ENCODE measurements at regions not wholly inside any gene's neighbourhood (a gene's known extent, or its start where the extent isn't known, plus 50 kb on each side); places are given as distances from the start of the nearest gene placed in this dataset.

DNA sequence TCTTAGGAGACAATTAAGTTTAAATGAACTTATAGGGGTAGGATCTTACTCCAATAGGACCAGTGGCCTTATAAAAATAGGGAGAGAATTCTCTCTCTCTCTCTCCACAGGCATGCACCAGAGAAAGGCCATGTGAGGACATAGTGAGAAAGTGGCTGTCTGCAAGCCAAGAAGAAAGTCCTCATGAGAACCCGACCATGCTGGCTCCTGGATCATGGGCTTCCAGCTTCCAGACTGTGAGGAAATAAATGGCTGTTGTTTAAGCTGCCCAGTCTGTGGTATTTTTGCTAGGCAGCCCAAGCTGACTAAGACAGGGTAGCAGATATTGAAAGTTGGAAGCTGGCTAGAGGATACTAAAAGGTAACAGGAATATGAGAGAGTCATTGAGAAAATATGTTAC lies 454.0 kb downstream of the NBAS start:
- no peak overlapping the region for H3K4me2 ChIP-seq (ENCODE audit: low read length)
- no peak overlapping the region for H3K4me3 ChIP-seq (ENCODE audit: low read length)
- no peaks in the 10 kb centered on the region for H3K79me2 ChIP-seq (ENCODE audit: control insufficient read depth, low read length)
- no peaks in the 10 kb centered on the region for H3K4me1 ChIP-seq (ENCODE audit: control insufficient read depth, low read length)
- no peaks in the 10 kb centered on the region for H3F3A ChIP-seq (ENCODE audit: control insufficient read depth, insufficient read depth)
- no peaks in the 10 kb centered on the region for H3K9me2 ChIP-seq (replicated peaks; ENCODE audit: control insufficient read depth, low read length)
- H3K27ac ChIP-seq (ENCODE audit: low read depth, low read length) = no peak overlapping the region
- TF ChIP-seq CTCF (IDR thresholded peaks at IDR 0.05; ENCODE audit: low read depth, low read length, poor library complexity, severe bottlenecking) (no peak), EZH2phosphoT487 (IDR thresholded peaks at IDR 0.05; ENCODE audit: borderline replicate concordance, low read length) (no peak)
- H3K9me3 ChIP-seq (ENCODE audit: control insufficient read depth, insufficient read depth, low read length) = peaks cover 3% of the 10 kb centered on the region; the same call in 1 of the 2 replicates
- no peaks in the 10 kb centered on the region for H3K27me3 ChIP-seq (ENCODE audit: control insufficient read depth, low read length)
- no peaks in the 10 kb centered on the region for H4K20me1 ChIP-seq (ENCODE audit: control insufficient read depth, insufficient read depth, low read depth, low read length)
- H3K36me3 ChIP-seq (ENCODE audit: control insufficient read depth, low read length) = no peaks in the 10 kb centered on the region

DNA sequence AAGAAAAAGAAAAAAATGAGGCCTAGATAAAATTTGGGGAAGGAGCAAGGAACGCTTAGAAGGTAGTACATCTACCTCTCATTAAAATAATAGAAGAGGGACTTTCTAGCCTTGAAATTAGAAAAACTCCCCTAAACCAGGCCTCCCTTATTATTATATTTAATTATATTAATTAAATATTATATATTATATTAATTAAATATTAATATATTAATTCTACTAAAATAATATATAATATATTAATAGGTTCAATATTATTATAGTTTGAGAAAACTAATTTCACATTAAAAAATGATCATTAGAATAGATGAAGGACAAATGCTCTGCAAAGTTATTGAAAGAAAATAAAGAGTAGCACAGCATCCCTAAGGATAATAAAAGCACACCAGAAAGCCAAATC lies 449.4 kb downstream of the NBAS start:
- H3K9me3 ChIP-seq (ENCODE audit: control insufficient read depth, insufficient read depth, low read length) = peaks cover 6% of the 10 kb centered on the region; the same call in 1 of the 2 replicates
- H3K9me2 ChIP-seq (replicated peaks; ENCODE audit: control insufficient read depth, low read length) = no peaks in the 10 kb centered on the region
- no peaks in the 10 kb centered on the region for H3K36me3 ChIP-seq (ENCODE audit: control insufficient read depth, low read length)
- no peak overlapping the region for H3K4me3 ChIP-seq (ENCODE audit: low read length)
- no peaks in the 10 kb centered on the region for H3K79me2 ChIP-seq (ENCODE audit: control insufficient read depth, low read length)
- H3K27me3 ChIP-seq (ENCODE audit: control insufficient read depth, low read length) = no peaks in the 10 kb centered on the region
- H3K4me2 ChIP-seq (ENCODE audit: low read length) = no peak overlapping the region
- no peaks in the 10 kb centered on the region for H3K4me1 ChIP-seq (ENCODE audit: control insufficient read depth, low read length)
- H3F3A ChIP-seq (ENCODE audit: control insufficient read depth, insufficient read depth) = no peaks in the 10 kb centered on the region
- no peak for TF ChIP-seq EZH2phosphoT487 (IDR thresholded peaks at IDR 0.05; ENCODE audit: borderline replicate concordance, low read length)
- TF ChIP-seq CTCF (IDR thresholded peaks at IDR 0.05; ENCODE audit: low read depth, low read length, poor library complexity, severe bottlenecking) = no peak
- no peaks in the 10 kb centered on the region for H4K20me1 ChIP-seq (ENCODE audit: control insufficient read depth, insufficient read depth, low read depth, low read length)
- no peak overlapping the region for H3K27ac ChIP-seq (ENCODE audit: low read depth, low read length)

DNA sequence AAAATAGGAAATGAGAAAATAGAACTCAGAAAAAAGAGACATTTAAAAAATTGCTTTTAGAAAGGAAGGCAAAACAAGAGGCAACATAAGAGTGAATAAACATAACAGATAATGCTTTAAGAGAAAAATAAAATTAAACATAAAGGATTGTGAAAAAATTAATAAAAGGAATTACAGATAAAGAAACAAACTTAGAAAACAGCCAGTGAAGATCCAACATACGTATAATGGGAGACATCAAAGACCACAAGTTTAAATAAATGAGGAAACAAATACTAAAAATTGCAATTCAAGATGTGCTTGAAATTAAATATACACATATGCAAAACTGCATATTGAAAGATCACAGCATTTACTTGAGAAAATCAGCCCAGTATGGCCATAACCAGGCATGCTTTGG lies 448.9 kb downstream of the NBAS start:
- H3K9me3 ChIP-seq (ENCODE audit: control insufficient read depth, insufficient read depth, low read length) = peaks cover 6% of the 10 kb centered on the region; the same call in 1 of the 2 replicates
- H4K20me1 ChIP-seq (ENCODE audit: control insufficient read depth, insufficient read depth, low read depth, low read length) = no peaks in the 10 kb centered on the region
- H3K4me1 ChIP-seq (ENCODE audit: control insufficient read depth, low read length) = no peaks in the 10 kb centered on the region
- no peaks in the 10 kb centered on the region for H3K27me3 ChIP-seq (ENCODE audit: control insufficient read depth, low read length)
- no peaks in the 10 kb centered on the region for H3K79me2 ChIP-seq (ENCODE audit: control insufficient read depth, low read length)
- H3K27ac ChIP-seq (ENCODE audit: low read depth, low read length) = no peak overlapping the region
- H3F3A ChIP-seq (ENCODE audit: control insufficient read depth, insufficient read depth) = no peaks in the 10 kb centered on the region
- TF ChIP-seq CTCF (IDR thresholded peaks at IDR 0.05; ENCODE audit: low read depth, low read length, poor library complexity, severe bottlenecking) (no peak), EZH2phosphoT487 (IDR thresholded peaks at IDR 0.05; ENCODE audit: borderline replicate concordance, low read length) (no peak)
- H3K9me2 ChIP-seq (replicated peaks; ENCODE audit: control insufficient read depth, low read length) = no peaks in the 10 kb centered on the region
- H3K36me3 ChIP-seq (ENCODE audit: control insufficient read depth, low read length) = no peaks in the 10 kb centered on the region
- no peak overlapping the region for H3K4me3 ChIP-seq (ENCODE audit: low read length)
- H3K4me2 ChIP-seq (ENCODE audit: low read length) = no peak overlapping the region

Measured in DOHH2 (cell line).